ENCODE measurements at regions not wholly inside any gene's neighbourhood (a gene's known extent, or its start where the extent isn't known, plus 50 kb on each side); places are given as distances from the start of the nearest gene placed in this dataset.

GRCh38 chr4:173934933-173935620 lies 348.4 kb downstream of the FBXO8 start:
- POLR2A ChIA-PET = no interaction called here
- Mint-ChIP-seq H3K4me1 (no peaks in the 10 kb centered on the region), H3K27me3 (no peaks in the 10 kb centered on the region), H3K36me3 (no peaks in the 10 kb centered on the region), H3K27ac (no peak overlapping the region), H3K4me3 (no peak overlapping the region), H3K9me3 (no peaks in the 10 kb centered on the region)
- DNase-seq (no peak), ATAC-seq (ENCODE audit: low read depth) (no peak)

- H3K4me1 Mint-ChIP-seq = no peaks in the 10 kb centered on the region
- POLR2A ChIA-PET = no interaction called here
- H3K27ac Mint-ChIP-seq = no peak overlapping the region
- H3K36me3 Mint-ChIP-seq = no peaks in the 10 kb centered on the region
- H3K27me3 Mint-ChIP-seq = no peaks in the 10 kb centered on the region
- no peaks in the 10 kb centered on the region for H3K9me3 Mint-ChIP-seq
- DNase-seq (no peak), ATAC-seq (ENCODE audit: low read depth) (no peak)
- H3K4me3 Mint-ChIP-seq = no peak overlapping the region
Observed at GRCh38 chr4:173934201-173934600, 349.3 kb downstream of the FBXO8 start.

GRCh38 chr4:173932701-173933100 lies 350.8 kb downstream of the FBXO8 start:
- POLR2A ChIA-PET = no interaction called here
- Mint-ChIP-seq H3K4me1 (no peaks in the 10 kb centered on the region), H3K27ac (no peak overlapping the region), H3K9me3 (no peaks in the 10 kb centered on the region), H3K4me3 (no peak overlapping the region), H3K27me3 (no peaks in the 10 kb centered on the region), H3K36me3 (no peaks in the 10 kb centered on the region)
- no peak for DNase-seq
- no peak for ATAC-seq (ENCODE audit: low read depth)

GRCh38 chr4:173930329-173930967 lies 353.0 kb downstream of the FBXO8 start:
- DNase-seq (no peak), ATAC-seq (ENCODE audit: low read depth) (no peak)
- Mint-ChIP-seq H3K9me3 (no peaks in the 10 kb centered on the region), H3K36me3 (no peaks in the 10 kb centered on the region), H3K4me3 (no peak overlapping the region), H3K27me3 (no peaks in the 10 kb centered on the region), H3K27ac (no peak overlapping the region), H3K4me1 (no peaks in the 10 kb centered on the region)
- POLR2A ChIA-PET = no interaction called here

GRCh38 chr4:173929921-173930320 lies 353.5 kb downstream of the FBXO8 start:
- H3K27ac Mint-ChIP-seq = no peak overlapping the region
- DNase-seq = no peak
- ATAC-seq (ENCODE audit: low read depth) = no peak
- no peaks in the 10 kb centered on the region for H3K36me3 Mint-ChIP-seq
- POLR2A ChIA-PET = no interaction called here
- H3K4me3 Mint-ChIP-seq = no peak overlapping the region
- H3K9me3 Mint-ChIP-seq = no peaks in the 10 kb centered on the region
- H3K27me3 Mint-ChIP-seq = no peaks in the 10 kb centered on the region
- no peaks in the 10 kb centered on the region for H3K4me1 Mint-ChIP-seq

GRCh38 chr4:173924561-173924960 lies 358.9 kb downstream of the FBXO8 start:
- ATAC-seq (ENCODE audit: low read depth) (no peak), DNase-seq (no peak)
- H3K4me1 Mint-ChIP-seq = no peaks in the 10 kb centered on the region
- peaks cover 1% of the 10 kb centered on the region for H3K9me3 Mint-ChIP-seq
- POLR2A ChIA-PET = no interaction called here
- no peak overlapping the region for H3K4me3 Mint-ChIP-seq
- H3K36me3 Mint-ChIP-seq = no peaks in the 10 kb centered on the region
- peaks cover 2% of the 10 kb centered on the region for H3K27me3 Mint-ChIP-seq
- H3K27ac Mint-ChIP-seq = no peak overlapping the region

- Mint-ChIP-seq H3K36me3 (no peaks in the 10 kb centered on the region), H3K27me3 (peaks cover 2% of the 10 kb centered on the region), H3K27ac (no peak overlapping the region), H3K4me1 (no peaks in the 10 kb centered on the region), H3K4me3 (no peak overlapping the region), H3K9me3 (peaks cover 1% of the 10 kb centered on the region)
- POLR2A ChIA-PET = no interaction called here
- ATAC-seq (ENCODE audit: low read depth) (no peak), DNase-seq (no peak)
Observed at GRCh38 chr4:173919861-173920260, 363.6 kb downstream of the FBXO8 start.

- Mint-ChIP-seq H3K9me3 (peaks cover 1% of the 10 kb centered on the region), H3K27ac (no peak overlapping the region), H3K36me3 (no peaks in the 10 kb centered on the region), H3K4me1 (no peaks in the 10 kb centered on the region), H3K27me3 (peaks cover 2% of the 10 kb centered on the region), H3K4me3 (no peak overlapping the region)
- POLR2A ChIA-PET = no interaction called here
- DNase-seq (no peak), ATAC-seq (ENCODE audit: low read depth) (no peak)
Observed at GRCh38 chr4:173919196-173919595, 364.3 kb downstream of the FBXO8 start.

GRCh38 chr4:173917255-173917960 lies 366.1 kb downstream of the FBXO8 start:
- Mint-ChIP-seq H3K36me3 (no peaks in the 10 kb centered on the region), H3K9me3 (peaks cover 1% of the 10 kb centered on the region), H3K4me1 (no peaks in the 10 kb centered on the region), H3K27ac (no peak overlapping the region), H3K27me3 (peaks cover 2% of the 10 kb centered on the region), H3K4me3 (no peak overlapping the region)
- POLR2A ChIA-PET = no interaction called here
- DNase-seq (no peak), ATAC-seq (ENCODE audit: low read depth) (no peak)

- ATAC-seq (ENCODE audit: low read depth) (no peak), DNase-seq (no peak)
- H3K36me3 Mint-ChIP-seq = no peaks in the 10 kb centered on the region
- H3K27me3 Mint-ChIP-seq = no peaks in the 10 kb centered on the region
- H3K4me3 Mint-ChIP-seq = no peak overlapping the region
- H3K9me3 Mint-ChIP-seq = no peaks in the 10 kb centered on the region
- H3K27ac Mint-ChIP-seq = no peak overlapping the region
- no peaks in the 10 kb centered on the region for H3K4me1 Mint-ChIP-seq
- POLR2A ChIA-PET = no interaction called here
Observed at GRCh38 chr4:173913496-173913895, 370.0 kb downstream of the FBXO8 start.

GRCh38 chr4:173912384-173912783 lies 371.1 kb downstream of the FBXO8 start:
- DNase-seq = no peak
- Mint-ChIP-seq H3K4me3 (no peak overlapping the region), H3K27me3 (no peaks in the 10 kb centered on the region), H3K27ac (no peak overlapping the region), H3K4me1 (no peaks in the 10 kb centered on the region), H3K36me3 (no peaks in the 10 kb centered on the region), H3K9me3 (no peaks in the 10 kb centered on the region)
- POLR2A ChIA-PET = no interaction called here
- ATAC-seq (ENCODE audit: low read depth) = no peak

- no peak for DNase-seq
- no peaks in the 10 kb centered on the region for H3K9me3 Mint-ChIP-seq
- H3K27me3 Mint-ChIP-seq = no peaks in the 10 kb centered on the region
- H3K27ac Mint-ChIP-seq = no peak overlapping the region
- no peak overlapping the region for H3K4me3 Mint-ChIP-seq
- no peaks in the 10 kb centered on the region for H3K4me1 Mint-ChIP-seq
- H3K36me3 Mint-ChIP-seq = no peaks in the 10 kb centered on the region
- POLR2A ChIA-PET = no interaction called here
- ATAC-seq (ENCODE audit: low read depth) = no peak
Observed at GRCh38 chr4:173910891-173911290, 372.6 kb downstream of the FBXO8 start.

- Mint-ChIP-seq H3K36me3 (no peaks in the 10 kb centered on the region), H3K27me3 (no peaks in the 10 kb centered on the region), H3K4me3 (no peak overlapping the region), H3K9me3 (no peaks in the 10 kb centered on the region), H3K4me1 (no peaks in the 10 kb centered on the region), H3K27ac (no peak overlapping the region)
- ATAC-seq (ENCODE audit: low read depth) = no peak
- DNase-seq = no peak
- POLR2A ChIA-PET = no interaction called here
Observed at GRCh38 chr4:173909294-173909693, 374.2 kb downstream of the FBXO8 start.

GRCh38 chr4:173899813-173900212 lies 369.8 kb upstream of the HAND2 start:
- POLR2A ChIA-PET = no interaction called here
- Mint-ChIP-seq H3K27me3 (no peaks in the 10 kb centered on the region), H3K9me3 (no peaks in the 10 kb centered on the region), H3K4me3 (no peak overlapping the region), H3K36me3 (no peaks in the 10 kb centered on the region), H3K4me1 (no peaks in the 10 kb centered on the region), H3K27ac (no peak overlapping the region)
- DNase-seq (no peak), ATAC-seq (ENCODE audit: low read depth) (no peak)
